Rectal smooth muscle tissue (tissue), 1 donor: ENCODE measurements at regions not wholly inside any gene's neighbourhood (a gene's known extent, or its start where the extent isn't known, plus 50 kb on each side); places are given as distances from the start of the nearest gene placed in this dataset.

Experiments
- H3K27ac ChIP-seq: one replicate; pipeline ENCODE4 v1.7.0; 2013; ENCODE audit warnings: low read depth, low read length, inconsistent platforms
- H3K27me3 ChIP-seq: one replicate; pipeline ENCODE4 v1.7.0; 2013; ENCODE audit warnings: low read length; ENCODE audit not compliant: control insufficient read depth, insufficient read depth
- H3K36me3 ChIP-seq: one replicate; pipeline ENCODE4 v1.7.0; 2013; ENCODE audit warnings: low read length; ENCODE audit not compliant: control insufficient read depth, insufficient read depth
- H3K4me1 ChIP-seq: one replicate; pipeline ENCODE4 v1.7.0; 2013; ENCODE audit warnings: low read length; ENCODE audit not compliant: control insufficient read depth, insufficient read depth
- H3K4me3 ChIP-seq: one replicate; pipeline ENCODE4 v1.7.0; 2013; ENCODE audit warnings: low read length
- H3K9ac ChIP-seq: one replicate; pipeline ENCODE4 v1.7.0; 2013; ENCODE audit warnings: low read length

DNA sequence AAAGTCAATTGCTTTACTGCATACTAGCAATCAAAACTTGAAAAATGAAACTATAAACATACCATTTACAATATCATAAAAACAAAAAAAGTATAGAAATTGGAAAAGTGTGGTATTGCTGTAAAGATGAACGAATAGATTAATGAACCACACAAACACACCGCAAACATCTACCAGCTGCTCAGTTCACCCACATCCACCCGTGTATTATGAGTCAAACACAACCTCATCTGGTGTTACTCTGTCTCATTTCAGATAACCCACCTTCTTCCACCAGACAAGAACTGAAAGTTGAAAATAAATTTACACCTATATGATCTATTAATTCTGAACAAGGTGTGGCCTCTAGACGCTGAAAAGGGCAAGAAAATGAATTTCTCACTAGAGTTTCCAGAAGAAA is 53.3 kb downstream of the BLID start:
- no peak overlapping the region for H3K9ac ChIP-seq
- H3K36me3 ChIP-seq = no peaks in the 10 kb centered on the region
- no peak overlapping the region for H3K4me3 ChIP-seq
- H3K4me1 ChIP-seq = no peaks in the 10 kb centered on the region
- H3K27ac ChIP-seq = no peak overlapping the region
- no peaks in the 10 kb centered on the region for H3K27me3 ChIP-seq

DNA sequence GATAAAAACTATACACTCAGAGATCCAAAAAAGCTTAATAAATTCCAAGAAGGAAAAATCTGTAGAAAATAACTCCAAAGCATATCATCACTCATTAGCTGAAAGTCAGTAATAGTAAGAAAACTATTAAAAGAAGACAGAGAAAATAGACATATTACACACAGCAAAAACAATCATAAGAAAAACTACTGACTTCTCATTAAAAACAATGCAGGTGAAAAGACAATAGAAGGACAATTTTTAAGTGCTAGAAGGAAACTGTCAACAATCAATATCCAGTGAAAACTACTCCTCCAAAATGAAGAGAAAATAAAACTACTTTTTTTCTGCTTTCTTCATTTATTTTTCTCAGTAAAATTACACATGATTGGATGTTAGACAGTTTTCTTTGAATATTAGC is 56.5 kb downstream of the BLID start:
- Histone ChIP-seq H3K36me3 (no peaks in the 10 kb centered on the region), H3K4me3 (no peak overlapping the region), H3K4me1 (no peaks in the 10 kb centered on the region), H3K27ac (no peak overlapping the region), H3K27me3 (no peaks in the 10 kb centered on the region), H3K9ac (no peak overlapping the region)

DNA sequence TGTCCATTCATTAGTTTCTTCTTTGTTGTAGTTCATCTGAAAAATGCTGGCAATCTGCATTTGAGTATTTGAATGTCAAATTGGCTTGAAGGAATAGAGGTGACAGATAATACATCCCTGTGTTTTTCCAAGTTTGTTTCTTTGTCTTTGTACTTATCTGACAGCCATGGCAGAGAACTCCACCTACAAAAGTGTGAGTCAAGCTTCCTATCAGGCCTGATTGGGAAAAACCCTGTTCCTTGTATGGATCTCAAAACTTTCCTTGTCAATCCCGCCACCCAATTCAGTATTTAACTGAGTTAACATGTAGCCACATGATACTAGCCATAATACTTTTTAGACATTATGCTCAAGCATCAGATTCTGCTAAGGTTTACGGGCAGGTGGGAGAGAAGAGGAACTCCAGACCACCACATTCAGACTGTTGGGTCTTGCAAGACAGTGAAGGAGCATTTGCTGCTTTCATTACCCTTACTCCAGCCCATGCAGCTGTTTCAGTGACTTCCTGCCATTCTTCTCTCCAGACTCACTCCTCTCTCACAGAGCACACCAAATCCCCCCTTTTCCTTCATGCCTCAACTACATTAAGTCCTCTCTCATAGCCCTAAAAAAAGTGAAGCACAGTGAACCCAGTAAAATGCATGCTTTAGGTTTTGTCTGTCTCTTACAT is 65.9 kb downstream of the BLID start:
- no peaks in the 10 kb centered on the region for H3K36me3 ChIP-seq

DNA sequence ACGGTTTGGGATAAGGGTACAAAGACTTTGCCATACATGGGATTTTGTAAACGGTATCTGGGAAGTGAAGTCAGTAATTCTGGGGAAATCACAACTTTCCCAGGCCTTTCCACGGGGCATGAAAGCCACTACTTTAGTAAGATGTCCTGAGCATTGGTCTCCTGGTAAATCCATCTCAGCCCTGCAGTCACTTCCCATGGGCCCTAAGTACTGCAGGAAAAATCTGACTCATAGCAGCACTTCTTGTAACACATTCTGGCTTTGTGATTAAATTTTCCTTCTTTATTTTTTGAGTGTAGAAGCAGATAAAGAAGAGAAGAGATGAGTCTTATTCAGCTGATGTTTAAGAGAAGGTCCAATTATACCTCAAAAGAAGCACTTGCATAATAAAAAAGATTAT is 67.6 kb downstream of the BLID start:
- Histone ChIP-seq H3K36me3 (no peaks in the 10 kb centered on the region), H3K4me3 (no peak overlapping the region), H3K4me1 (no peaks in the 10 kb centered on the region), H3K27me3 (no peaks in the 10 kb centered on the region), H3K9ac (no peak overlapping the region), H3K27ac (no peak overlapping the region)

More for the DNA sequence above, 65.9 kb downstream of the BLID start:
- Histone ChIP-seq H3K27ac (no peak overlapping the region), H3K4me1 (no peaks in the 10 kb centered on the region), H3K9ac (no peak overlapping the region), H3K4me3 (no peak overlapping the region), H3K27me3 (no peaks in the 10 kb centered on the region)

DNA sequence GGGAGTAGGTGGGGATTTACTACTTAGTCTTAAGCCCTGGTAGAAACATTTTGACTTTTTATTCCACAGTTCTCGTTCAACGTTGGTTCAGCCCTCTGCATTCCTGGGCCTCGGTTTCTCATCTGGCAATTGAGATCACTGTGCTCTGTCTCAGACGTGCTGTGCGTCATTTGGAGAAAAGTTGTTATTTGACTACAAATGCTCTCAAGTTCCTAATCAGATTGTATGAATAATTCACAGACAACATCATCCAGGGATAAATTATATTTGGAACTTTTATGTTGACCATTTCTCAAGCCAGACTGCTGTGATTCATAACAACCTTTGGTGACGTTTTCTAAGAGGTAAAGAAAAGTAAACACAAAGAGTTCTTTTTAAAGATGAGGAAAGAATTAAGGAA is 69.2 kb downstream of the BLID start:
- Histone ChIP-seq H3K4me1 (no peaks in the 10 kb centered on the region), H3K36me3 (no peaks in the 10 kb centered on the region), H3K9ac (no peak overlapping the region), H3K27me3 (no peaks in the 10 kb centered on the region), H3K27ac (no peak overlapping the region), H3K4me3 (no peak overlapping the region)

DNA sequence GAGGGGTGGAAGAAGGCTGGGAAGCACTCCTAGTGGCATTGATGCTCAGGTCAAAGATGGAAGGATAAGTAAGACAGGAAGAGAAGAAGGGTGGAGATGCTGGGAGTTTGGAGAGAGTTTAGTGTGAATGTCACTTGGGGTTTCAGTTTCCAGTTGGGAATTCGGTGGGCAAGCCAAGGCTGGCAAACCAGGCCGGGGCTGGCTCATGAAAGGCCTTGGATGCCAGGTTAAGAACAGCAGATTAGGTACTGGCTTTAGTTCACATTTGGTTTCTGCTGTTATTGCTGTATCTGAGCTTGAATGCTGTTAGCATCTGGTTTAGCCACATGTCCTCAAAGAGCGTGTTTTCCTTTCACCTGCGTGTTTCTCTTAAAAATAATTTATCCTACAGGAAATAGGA is 69.6 kb downstream of the BLID start:
- Histone ChIP-seq H3K9ac (no peak overlapping the region), H3K27me3 (no peaks in the 10 kb centered on the region), H3K4me3 (no peak overlapping the region), H3K36me3 (no peaks in the 10 kb centered on the region), H3K4me1 (no peaks in the 10 kb centered on the region), H3K27ac (no peak overlapping the region)

DNA sequence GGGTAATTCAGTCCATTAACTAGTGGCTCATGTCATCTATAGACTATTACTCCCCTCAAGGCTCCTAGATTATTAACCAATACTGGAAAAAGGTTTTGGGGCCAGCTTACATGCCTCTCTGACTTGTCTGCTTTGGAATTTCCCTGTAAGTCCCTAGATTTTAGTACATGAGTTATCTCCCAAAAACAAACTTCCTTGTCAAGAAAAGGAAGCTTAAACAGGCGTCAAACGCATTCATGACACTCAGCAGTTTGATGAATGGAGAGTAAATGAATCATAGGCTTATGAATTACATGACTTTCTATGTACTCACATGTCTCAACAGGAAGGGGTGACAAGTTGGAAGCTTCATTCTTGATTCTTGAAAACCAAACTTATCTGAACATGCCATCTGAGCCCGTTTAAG is 70.8 kb downstream of the BLID start:
- H3K4me3 ChIP-seq = no peak overlapping the region
- H3K9ac ChIP-seq = no peak overlapping the region
- H3K36me3 ChIP-seq = no peaks in the 10 kb centered on the region
- H3K27me3 ChIP-seq = no peaks in the 10 kb centered on the region
- H3K4me1 ChIP-seq = no peaks in the 10 kb centered on the region
- no peak overlapping the region for H3K27ac ChIP-seq

DNA sequence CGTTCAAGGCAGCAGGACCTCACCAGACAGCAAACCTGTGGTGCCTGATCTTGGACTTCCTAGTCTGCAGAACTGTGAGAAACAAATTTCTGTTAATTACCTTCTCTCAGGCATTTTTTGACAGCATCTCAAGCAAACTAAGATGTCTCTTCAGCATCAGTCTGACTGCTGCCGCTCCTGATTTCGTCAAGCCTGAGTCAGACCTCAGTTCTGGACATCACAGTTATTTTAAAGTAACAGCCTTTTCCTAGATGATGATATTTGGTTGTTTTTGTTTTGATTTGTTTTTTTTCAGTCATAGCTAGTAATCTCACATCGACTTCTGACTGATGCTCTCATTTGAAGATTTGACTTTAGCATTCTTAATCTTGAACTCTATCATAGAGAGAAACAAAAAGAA is 71.9 kb downstream of the BLID start:
- H3K36me3 ChIP-seq = no peaks in the 10 kb centered on the region
- no peaks in the 10 kb centered on the region for H3K4me1 ChIP-seq
- no peak overlapping the region for H3K27ac ChIP-seq
- H3K4me3 ChIP-seq = no peak overlapping the region
- no peaks in the 10 kb centered on the region for H3K27me3 ChIP-seq
- no peak overlapping the region for H3K9ac ChIP-seq

DNA sequence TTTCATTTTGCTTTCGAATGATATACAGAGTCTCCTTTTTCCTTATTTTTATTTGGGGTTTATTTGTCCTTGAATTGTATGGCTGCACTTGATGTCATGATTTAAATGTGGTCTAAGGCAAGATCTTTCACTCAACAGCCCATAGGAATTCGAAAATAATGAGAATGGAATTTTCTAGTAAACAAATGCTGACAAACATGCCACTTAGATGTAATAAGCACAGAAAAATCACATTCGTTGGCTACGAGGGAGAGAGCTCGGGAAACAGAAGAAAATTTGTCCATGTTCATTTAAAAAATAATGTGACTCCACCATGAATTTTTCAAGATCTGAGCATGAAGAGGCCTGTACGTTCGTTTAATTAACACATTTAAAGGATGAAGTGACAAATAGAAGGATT is 73.0 kb downstream of the BLID start:
- H3K27me3 ChIP-seq = no peaks in the 10 kb centered on the region
- H3K4me1 ChIP-seq = no peaks in the 10 kb centered on the region
- H3K4me3 ChIP-seq = no peak overlapping the region

DNA sequence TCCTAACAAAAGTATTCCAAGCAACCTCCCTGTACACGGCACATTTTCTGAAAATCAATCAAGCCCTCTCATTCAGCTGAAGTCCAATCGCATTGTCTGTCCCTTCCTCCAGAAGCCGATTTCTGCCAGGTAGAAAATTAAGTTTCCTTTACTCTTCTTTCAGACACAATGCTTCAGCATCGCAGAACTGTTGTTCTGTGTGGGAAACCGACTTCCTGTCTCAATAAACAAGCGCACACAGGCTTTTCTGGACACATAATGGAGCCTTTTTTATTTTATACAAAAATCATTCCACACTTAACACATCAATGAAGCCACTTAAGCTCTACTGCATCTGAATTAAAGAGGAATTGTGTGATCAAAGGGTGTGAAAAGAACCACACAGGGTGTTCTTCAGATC is 75.6 kb downstream of the BLID start:
- Histone ChIP-seq H3K4me3 (no peak overlapping the region), H3K9ac (no peak overlapping the region), H3K4me1 (no peaks in the 10 kb centered on the region), H3K27me3 (no peaks in the 10 kb centered on the region), H3K27ac (no peak overlapping the region), H3K36me3 (no peaks in the 10 kb centered on the region)

More for the DNA sequence above, 73.0 kb downstream of the BLID start:
- Histone ChIP-seq H3K9ac (no peak overlapping the region), H3K36me3 (no peaks in the 10 kb centered on the region), H3K27ac (no peak overlapping the region)

DNA sequence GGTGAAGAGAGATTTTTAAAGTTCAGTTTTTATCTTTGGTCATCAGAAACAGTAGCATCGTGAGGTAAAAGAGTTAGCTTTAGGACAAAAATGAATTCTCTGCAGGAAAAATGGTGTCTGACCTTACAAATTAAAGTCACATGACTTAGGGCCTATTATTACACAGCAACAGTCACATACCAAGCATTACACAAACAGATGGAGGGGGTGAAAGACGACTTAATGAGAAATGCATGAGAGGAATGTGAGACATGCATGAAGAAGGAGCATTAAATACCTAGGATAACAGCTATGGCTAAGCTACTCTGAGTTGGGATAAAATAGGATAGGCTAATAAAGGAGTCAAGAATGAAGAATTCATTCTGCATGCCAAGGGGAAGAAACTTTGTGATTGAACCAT is 77.5 kb downstream of the BLID start:
- Histone ChIP-seq H3K4me3 (no peak overlapping the region), H3K27me3 (no peaks in the 10 kb centered on the region), H3K36me3 (no peaks in the 10 kb centered on the region), H3K4me1 (no peaks in the 10 kb centered on the region), H3K9ac (no peak overlapping the region), H3K27ac (no peak overlapping the region)

DNA sequence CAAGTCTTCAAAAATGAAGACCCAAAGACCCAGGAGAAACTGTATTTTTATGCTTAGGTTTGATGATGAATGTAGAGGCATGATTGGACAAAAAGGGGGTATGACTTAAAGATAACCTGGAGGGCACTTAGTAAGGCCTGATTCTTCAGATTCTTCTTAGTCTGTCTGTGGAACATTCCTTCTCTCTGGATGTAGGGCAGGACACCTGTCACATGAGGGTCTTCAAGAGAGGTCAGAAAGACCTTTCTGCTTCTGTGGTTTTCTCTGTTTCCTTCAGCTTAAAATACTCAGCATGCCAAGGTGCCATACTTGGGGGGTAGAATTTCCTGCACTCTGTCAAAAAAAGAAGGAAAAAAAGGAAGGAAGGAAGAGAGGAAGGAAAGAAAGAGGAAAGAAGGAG is 78.1 kb downstream of the BLID start:
- no peak overlapping the region for H3K9ac ChIP-seq
- no peak overlapping the region for H3K4me3 ChIP-seq
- H3K27ac ChIP-seq = no peak overlapping the region
- no peaks in the 10 kb centered on the region for H3K36me3 ChIP-seq
- no peaks in the 10 kb centered on the region for H3K4me1 ChIP-seq
- no peaks in the 10 kb centered on the region for H3K27me3 ChIP-seq

DNA sequence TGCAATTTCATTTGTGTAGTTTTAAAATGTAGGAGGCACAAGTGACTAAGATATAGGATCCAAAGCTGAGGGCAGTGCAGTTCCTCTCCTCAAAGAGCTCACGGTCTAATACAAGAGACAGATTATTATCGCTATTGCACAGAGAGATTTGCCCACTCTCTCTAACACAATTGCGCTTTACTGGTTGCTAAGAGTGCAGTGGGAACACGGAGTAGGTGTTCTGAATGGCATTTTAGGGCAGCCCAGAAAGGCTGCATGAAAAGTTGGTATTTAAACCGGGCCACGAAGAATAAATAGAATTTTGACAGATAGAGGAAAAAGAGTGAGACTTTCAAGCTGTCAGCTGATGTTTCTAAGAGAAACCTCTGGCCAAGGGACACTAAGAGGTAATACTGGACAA is 79.5 kb downstream of the BLID start:
- Histone ChIP-seq H3K27me3 (no peaks in the 10 kb centered on the region), H3K4me1 (no peaks in the 10 kb centered on the region), H3K27ac (no peak overlapping the region), H3K9ac (no peak overlapping the region), H3K36me3 (no peaks in the 10 kb centered on the region), H3K4me3 (no peak overlapping the region)
